Mammary epithelial cell (primary cell): ENCODE measurements at regions not wholly inside any gene's neighbourhood (a gene's known extent, or its start where the extent isn't known, plus 50 kb on each side); places are given as distances from the start of the nearest gene placed in this dataset.

ENCODE experiments used
- EZH2 ChIP-seq: IDR thresholded peaks from 2 replicates; pipeline ENCODE4 v1.6.1; 2012; ENCODE audit warnings: low read length, inconsistent platforms, borderline replicate concordance
- TF ChIP-seq, protein P1 (sequence below), 2 donors: IDR thresholded peaks in 1 of 2; conservative IDR thresholded peaks in 1 of 2; 2 replicates each; pipeline ENCODE4 v1.5.1; 2011 to 2012; ENCODE audit warnings: inconsistent platforms in 2 of 2, low read length in 2 of 2, mild to moderate bottlenecking in 2 of 2, control low read depth in 1 of 2, low read depth in 1 of 2; ENCODE audit not compliant: insufficient read depth in 1 of 2; ENCODE audit errors: extremely low read depth in 1 of 2

DNA sequence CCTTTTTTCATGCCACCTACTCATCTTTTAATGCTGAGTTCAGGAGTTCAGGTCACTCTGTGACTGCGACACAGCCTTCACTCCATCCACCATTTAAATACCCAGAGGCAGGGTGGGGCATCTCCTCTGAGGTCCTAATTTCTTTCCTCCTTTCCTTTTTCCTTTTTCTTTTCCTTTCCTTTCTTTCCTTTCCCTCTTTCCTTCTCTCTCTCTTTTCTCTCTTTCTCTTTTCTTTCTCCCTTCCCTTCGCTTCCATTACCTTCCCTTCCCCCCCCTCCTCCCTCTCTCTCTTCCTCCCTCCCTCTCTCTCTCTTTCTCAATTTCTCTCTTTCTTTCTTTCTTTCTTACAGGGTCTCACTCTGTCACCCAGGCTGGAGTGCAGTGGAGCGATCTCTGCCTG lies 145.9 kb upstream of the SVIL start:
- TF ChIP-seq, protein P1, sequence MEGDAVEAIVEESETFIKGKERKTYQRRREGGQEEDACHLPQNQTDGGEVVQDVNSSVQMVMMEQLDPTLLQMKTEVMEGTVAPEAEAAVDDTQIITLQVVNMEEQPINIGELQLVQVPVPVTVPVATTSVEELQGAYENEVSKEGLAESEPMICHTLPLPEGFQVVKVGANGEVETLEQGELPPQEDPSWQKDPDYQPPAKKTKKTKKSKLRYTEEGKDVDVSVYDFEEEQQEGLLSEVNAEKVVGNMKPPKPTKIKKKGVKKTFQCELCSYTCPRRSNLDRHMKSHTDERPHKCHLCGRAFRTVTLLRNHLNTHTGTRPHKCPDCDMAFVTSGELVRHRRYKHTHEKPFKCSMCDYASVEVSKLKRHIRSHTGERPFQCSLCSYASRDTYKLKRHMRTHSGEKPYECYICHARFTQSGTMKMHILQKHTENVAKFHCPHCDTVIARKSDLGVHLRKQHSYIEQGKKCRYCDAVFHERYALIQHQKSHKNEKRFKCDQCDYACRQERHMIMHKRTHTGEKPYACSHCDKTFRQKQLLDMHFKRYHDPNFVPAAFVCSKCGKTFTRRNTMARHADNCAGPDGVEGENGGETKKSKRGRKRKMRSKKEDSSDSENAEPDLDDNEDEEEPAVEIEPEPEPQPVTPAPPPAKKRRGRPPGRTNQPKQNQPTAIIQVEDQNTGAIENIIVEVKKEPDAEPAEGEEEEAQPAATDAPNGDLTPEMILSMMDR (conservative IDR thresholded peaks at IDR 0.05 in 1 of 2, IDR thresholded peaks at IDR 0.05 in 1 of 2; ENCODE audit: extremely low read depth in 1 of 2, insufficient read depth in 1 of 2, low read depth in 1 of 2, low read length in 2 of 2), result no peak
- TF ChIP-seq EZH2, result no peak
